Mesendoderm (in vitro differentiated cells): ENCODE measurements at regions not wholly inside any gene's neighbourhood (a gene's known extent, or its start where the extent isn't known, plus 50 kb on each side); places are given as distances from the start of the nearest gene placed in this dataset.
"Not testable (repeated sequence)": the region's sequence is repeated elsewhere in the genome, so short reads cannot be mapped to it uniquely, and the experiment has no call there.

Source experiments
- DNase-seq: peaks from one replicate; pipeline ENCODE4 v3.0.0; 2013
- H2AK5ac ChIP-seq: 2 replicates; pipeline ENCODE4 v1.6.1; 2013; ENCODE audit warnings: low read length, inconsistent platforms
- H2BK120ac ChIP-seq: 2 replicates; pipeline ENCODE4 v1.6.1; 2013; ENCODE audit warnings: low read depth, mild to moderate bottlenecking, low read length, moderate library complexity, mixed read lengths
- H2BK15ac ChIP-seq: replicated peaks from 2 replicates; pipeline ENCODE4 v1.6.1; 2013; ENCODE audit warnings: low read depth, mild to moderate bottlenecking, moderate library complexity
- H2BK5ac ChIP-seq: 2 replicates; pipeline ENCODE4 v1.6.1; 2013; ENCODE audit warnings: low read length, inconsistent platforms
- H3K18ac ChIP-seq: 2 replicates; pipeline ENCODE4 v1.6.1; 2013; ENCODE audit warnings: mild to moderate bottlenecking, low read length, mixed read lengths
- H3K23ac ChIP-seq: one replicate; pipeline ENCODE4 v1.6.1; 2013; ENCODE audit warnings: low read length
- H3K27ac ChIP-seq: 2 replicates; pipeline ENCODE4 v1.5.1; 2013; ENCODE audit warnings: low read depth, mild to moderate bottlenecking, inconsistent platforms, low read length, moderate library complexity
- H3K27me3 ChIP-seq: 2 replicates; pipeline ENCODE4 v1.6.1; 2013; ENCODE audit warnings: low read length, control low read depth, mild to moderate bottlenecking, inconsistent platforms; ENCODE audit not compliant: insufficient read depth, poor library complexity
- H3K36me3 ChIP-seq: 2 replicates; pipeline ENCODE4 v1.6.1; 2013; ENCODE audit warnings: low read length, inconsistent platforms; ENCODE audit not compliant: control insufficient read depth, insufficient read depth
- H3K4ac ChIP-seq: one replicate; pipeline ENCODE4 v1.6.1; 2013; ENCODE audit warnings: low read depth, mild to moderate bottlenecking, low read length, moderate library complexity
- H3K4me1 ChIP-seq: 2 replicates; pipeline ENCODE4 v1.6.1; 2013; ENCODE audit warnings: low read depth, low read length, inconsistent platforms; ENCODE audit not compliant: control insufficient read depth
- H3K4me2 ChIP-seq: 2 replicates; pipeline ENCODE4 v1.6.1; 2013; ENCODE audit warnings: low read length
- H3K4me3 ChIP-seq: 2 replicates; pipeline ENCODE4 v1.5.1; 2013; ENCODE audit warnings: mild to moderate bottlenecking, low read length
- H3K56ac ChIP-seq: one replicate; pipeline ENCODE4 v1.6.1; 2013; ENCODE audit warnings: low read length
- H3K79me1 ChIP-seq: 2 replicates; pipeline ENCODE4 v1.6.1; 2013; ENCODE audit warnings: low read length, inconsistent platforms
- H3K79me2 ChIP-seq: 2 replicates; pipeline ENCODE4 v1.6.1; 2013; ENCODE audit warnings: mild to moderate bottlenecking, low read length; ENCODE audit not compliant: control insufficient read depth, insufficient read depth
- H3K9ac ChIP-seq: 2 replicates; pipeline ENCODE4 v1.6.1; 2013; ENCODE audit warnings: low read length, inconsistent platforms
- H4K5ac ChIP-seq: one replicate; pipeline ENCODE4 v1.6.1; 2013; ENCODE audit warnings: low read length
- H4K8ac ChIP-seq: one replicate; pipeline ENCODE4 v1.6.1; 2013; ENCODE audit warnings: low read depth, mild to moderate bottlenecking, control low read depth, low read length, moderate library complexity
- WGBS: extraction: QIAGEN DNeasy Blood & Tissue Kit; methylation state at CpG from one replicate; pipeline ENCODE4 v1.1.7; 2013; ENCODE audit warnings: low lambda C conversion rate, missing lambda C conversion rate; ENCODE audit not compliant: insufficient coverage; ENCODE audit errors: extremely low coverage; 5-methylcytosine and 5-hydroxymethylcytosine counted together

DNA sequence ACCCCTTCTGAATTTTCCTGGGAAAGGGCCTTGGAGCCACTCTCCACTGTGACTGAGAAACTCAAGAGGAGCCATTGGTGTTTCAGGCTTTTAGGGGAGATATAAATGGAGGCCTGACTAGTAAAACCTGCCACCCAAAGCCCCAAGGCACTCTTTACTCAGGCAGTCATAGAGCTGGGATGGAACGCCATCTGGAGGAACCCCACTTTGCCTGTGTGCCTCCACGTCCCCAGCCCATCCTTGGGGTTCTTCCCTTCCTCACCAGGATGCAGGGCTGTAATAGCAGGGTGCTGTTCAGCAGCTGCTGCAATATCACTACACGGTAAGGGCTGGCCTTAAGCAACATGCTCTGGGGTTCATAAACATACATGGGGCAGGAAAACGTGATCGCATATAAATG is 232.6 kb downstream of the BAMBI start:
- H3K9ac ChIP-seq: no peak overlapping the region
- no peak overlapping the region for H3K27ac ChIP-seq
- no peak overlapping the region for H3K18ac ChIP-seq
- no peak overlapping the region for H2BK15ac ChIP-seq
- no peaks in the 10 kb centered on the region for H3K27me3 ChIP-seq
- no CpG with 5 or more reads among the region's 5 CpGs for WGBS
- H3K79me1 ChIP-seq: no peaks in the 10 kb centered on the region
- no peak overlapping the region for H4K5ac ChIP-seq
- no peak overlapping the region for H3K4me2 ChIP-seq
- no peaks in the 10 kb centered on the region for H3K79me2 ChIP-seq
- no peaks in the 10 kb centered on the region for H3K4me1 ChIP-seq
- H3K4me3 ChIP-seq: no peak overlapping the region
- H4K8ac ChIP-seq: no peak overlapping the region
- no peak overlapping the region for H3K4ac ChIP-seq
- DNase-seq: no peak
- no peak overlapping the region for H2AK5ac ChIP-seq
- H3K36me3 ChIP-seq: no peaks in the 10 kb centered on the region
- no peak overlapping the region for H2BK120ac ChIP-seq
- H3K56ac ChIP-seq: no peak overlapping the region
- H3K23ac ChIP-seq: no peak overlapping the region
- H2BK5ac ChIP-seq: no peak overlapping the region

DNA sequence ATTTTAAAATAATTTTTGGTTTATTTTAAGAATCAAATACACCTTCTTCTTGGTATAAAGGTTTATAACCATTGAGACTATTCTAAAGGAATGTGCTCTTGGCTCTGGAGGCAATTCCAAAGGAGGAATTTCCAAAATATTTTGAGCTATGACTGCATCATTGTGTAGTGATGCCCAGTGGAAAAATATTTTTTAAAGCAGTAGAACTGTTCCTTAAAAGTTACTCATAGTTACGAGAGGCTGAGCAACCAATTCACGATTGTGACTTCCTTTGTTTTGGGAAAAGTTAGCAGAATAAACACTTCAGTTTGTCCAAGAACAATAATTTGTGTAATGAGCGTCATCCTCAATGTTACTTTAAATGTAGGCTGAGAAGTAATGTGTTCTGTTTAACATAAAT is 233.6 kb downstream of the BAMBI start:
- WGBS: no CpG with 5 or more reads among the region's 3 CpGs
- Histone ChIP-seq H3K4ac (no peak overlapping the region), H2BK120ac (no peak overlapping the region), H3K27me3 (no peaks in the 10 kb centered on the region), H3K18ac (no peak overlapping the region), H4K8ac (no peak overlapping the region), H3K79me1 (no peaks in the 10 kb centered on the region), H2AK5ac (no peak overlapping the region), H2BK5ac (no peak overlapping the region), H3K4me2 (no peak overlapping the region), H3K4me3 (no peak overlapping the region), H3K4me1 (no peaks in the 10 kb centered on the region), H3K79me2 (no peaks in the 10 kb centered on the region), H3K9ac (no peak overlapping the region), H3K27ac (no peak overlapping the region), H4K5ac (no peak overlapping the region), H3K36me3 (no peaks in the 10 kb centered on the region), H3K56ac (no peak overlapping the region), H3K23ac (no peak overlapping the region), H2BK15ac (no peak overlapping the region)
- no peak for DNase-seq

DNA sequence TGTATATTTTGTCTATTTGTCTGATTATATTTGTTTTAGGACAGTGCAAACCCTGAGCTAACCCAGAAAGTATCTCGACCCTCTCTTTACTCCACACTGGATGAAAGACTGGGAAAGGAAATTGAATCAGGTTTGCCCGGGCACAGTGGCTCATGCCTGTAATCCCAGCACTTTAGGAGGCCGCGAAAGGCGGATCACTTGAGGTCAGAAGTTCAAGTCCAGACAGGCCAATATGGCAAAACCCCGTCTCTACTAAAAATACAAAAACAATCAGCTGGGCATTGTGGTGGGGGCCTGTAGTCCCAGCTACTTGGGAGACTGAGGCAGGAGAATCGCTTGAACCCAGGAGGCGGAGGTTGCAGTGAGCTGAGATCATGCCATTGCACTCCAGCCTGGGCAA is 234.2 kb downstream of the BAMBI start:
- not testable (repeated sequence) for H3K36me3 ChIP-seq, H4K8ac ChIP-seq, H3K79me2 ChIP-seq, DNase-seq, H3K18ac ChIP-seq, H2BK120ac ChIP-seq, H2BK15ac ChIP-seq, H4K5ac ChIP-seq, H3K27ac ChIP-seq, H3K9ac ChIP-seq, H3K56ac ChIP-seq, H3K27me3 ChIP-seq, H3K4me1 ChIP-seq, H2AK5ac ChIP-seq, H3K4me3 ChIP-seq, H3K79me1 ChIP-seq, H3K4ac ChIP-seq, H3K4me2 ChIP-seq, H3K23ac ChIP-seq, H2BK5ac ChIP-seq
- no CpG with 5 or more reads among the region's 8 CpGs for WGBS

DNA sequence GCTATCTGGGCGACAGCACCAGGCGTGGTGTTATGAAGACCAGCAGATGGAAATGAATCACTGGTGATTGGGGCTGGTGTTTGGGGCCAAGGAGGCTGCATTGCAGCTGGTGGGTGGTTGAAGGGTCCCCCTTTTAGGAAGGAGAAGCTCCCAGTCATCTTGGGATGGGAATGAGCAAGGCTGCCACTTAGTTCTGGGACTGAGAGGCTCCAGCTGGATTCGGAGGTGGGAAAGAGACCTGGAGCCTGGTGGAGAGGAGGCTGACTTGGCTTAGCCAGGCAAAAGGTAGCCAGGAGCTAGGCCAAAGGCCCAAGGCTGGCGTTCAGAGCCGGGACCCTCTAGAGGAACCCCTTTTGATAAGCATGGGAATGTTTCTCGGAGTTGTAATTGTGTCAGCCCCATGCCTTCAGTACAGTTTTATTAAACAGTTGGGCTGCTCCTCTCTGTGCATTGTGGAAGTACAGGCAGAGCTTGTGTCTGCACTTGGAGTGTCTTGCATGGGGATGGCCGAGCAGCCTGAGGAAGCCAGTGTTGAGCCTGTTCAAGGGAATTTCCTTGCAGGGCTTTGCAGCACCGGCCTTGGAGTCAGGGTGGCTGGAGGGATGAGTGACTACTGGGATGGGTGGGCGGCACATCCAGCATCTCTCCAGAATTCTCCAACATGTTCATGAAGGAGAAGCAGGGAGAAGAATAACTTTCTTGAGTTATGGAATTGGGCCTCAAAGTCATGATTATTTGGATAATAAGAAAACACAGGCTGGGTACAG is 234.9 kb downstream of the BAMBI start:
- no peak for DNase-seq

DNA sequence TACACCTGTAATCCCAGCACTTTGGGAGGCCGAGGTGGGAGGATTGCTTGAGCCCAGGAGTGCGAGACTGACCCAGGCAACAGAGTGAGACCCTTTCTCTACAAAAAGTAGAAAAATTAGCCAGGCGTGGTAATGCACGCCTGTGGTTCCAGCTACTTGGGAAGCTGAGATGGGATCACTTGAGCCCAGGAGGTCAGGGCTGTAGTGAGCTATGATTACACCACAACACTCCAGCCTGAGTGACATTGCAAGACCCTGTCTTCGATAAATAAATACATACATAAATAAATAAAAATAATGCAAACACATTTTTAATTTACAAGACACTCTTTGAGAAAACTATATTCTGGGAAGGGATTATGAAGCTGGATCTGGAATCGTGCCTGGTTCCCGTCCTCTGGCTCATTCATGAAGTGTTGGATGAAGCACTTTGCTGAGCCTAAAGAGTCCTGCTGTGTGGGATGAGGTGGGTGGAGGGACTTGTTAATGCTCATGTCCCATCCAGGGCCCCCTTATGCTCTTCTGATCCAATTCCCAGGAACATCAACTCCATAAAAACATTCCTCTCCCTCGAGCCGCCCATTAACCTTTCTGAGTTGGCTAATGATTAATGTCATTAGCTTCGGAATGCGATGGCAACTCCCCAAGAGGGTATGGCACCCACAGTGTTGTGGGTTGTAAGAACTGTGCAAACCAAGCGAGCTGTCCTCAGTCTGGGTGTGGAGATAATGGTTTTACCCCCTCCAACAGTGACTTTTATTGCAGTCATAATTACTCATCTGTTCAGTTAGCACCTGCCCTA is 236.3 kb downstream of the BAMBI start:
- no CpG with 5 or more reads among the region's 12 CpGs for WGBS

More for the DNA sequence above, 234.9 kb downstream of the BAMBI start:
- no CpG with 5 or more reads among the region's 9 CpGs for WGBS
- no peak overlapping the region for H3K4me3 ChIP-seq
- H2BK15ac ChIP-seq: no peak overlapping the region
- H3K4me1 ChIP-seq: no peaks in the 10 kb centered on the region
- no peak overlapping the region for H3K18ac ChIP-seq
- H3K56ac ChIP-seq: no peak overlapping the region
- H3K79me1 ChIP-seq: no peaks in the 10 kb centered on the region
- H2BK120ac ChIP-seq: no peak overlapping the region
- H4K5ac ChIP-seq: no peak overlapping the region
- no peak overlapping the region for H3K27ac ChIP-seq
- no peaks in the 10 kb centered on the region for H3K79me2 ChIP-seq
- H3K23ac ChIP-seq: no peak overlapping the region
- H2AK5ac ChIP-seq: no peak overlapping the region
- H3K4me2 ChIP-seq: no peak overlapping the region
- H3K4ac ChIP-seq: no peak overlapping the region
- no peak overlapping the region for H4K8ac ChIP-seq
- no peaks in the 10 kb centered on the region for H3K36me3 ChIP-seq
- no peak overlapping the region for H2BK5ac ChIP-seq
- H3K27me3 ChIP-seq: no peaks in the 10 kb centered on the region
- no peak overlapping the region for H3K9ac ChIP-seq

More for the DNA sequence above, 236.3 kb downstream of the BAMBI start:
- H4K8ac ChIP-seq: no peak overlapping the region
- H3K4me1 ChIP-seq: no peaks in the 10 kb centered on the region
- H3K4me3 ChIP-seq: no peak overlapping the region
- H3K4me2 ChIP-seq: no peak overlapping the region
- no peak overlapping the region for H2AK5ac ChIP-seq
- H3K9ac ChIP-seq: no peak overlapping the region
- no peak overlapping the region for H3K18ac ChIP-seq
- H4K5ac ChIP-seq: no peak overlapping the region
- no peaks in the 10 kb centered on the region for H3K27me3 ChIP-seq
- DNase-seq: no peak
- H3K56ac ChIP-seq: no peak overlapping the region
- no peak overlapping the region for H2BK120ac ChIP-seq
- no peaks in the 10 kb centered on the region for H3K36me3 ChIP-seq
- no peaks in the 10 kb centered on the region for H3K79me2 ChIP-seq
- H3K4ac ChIP-seq: no peak overlapping the region
- H3K23ac ChIP-seq: no peak overlapping the region
- H3K27ac ChIP-seq: no peak overlapping the region
- no peak overlapping the region for H2BK15ac ChIP-seq
- H3K79me1 ChIP-seq: no peaks in the 10 kb centered on the region
- no peak overlapping the region for H2BK5ac ChIP-seq
